ENCODE measurements at regions not wholly inside any gene's neighbourhood (a gene's known extent, or its start where the extent isn't known, plus 50 kb on each side); places are given as distances from the start of the nearest gene placed in this dataset.

- no peak for DNase-seq (ENCODE audit: low spot score)
These were observed 1186.5 kb upstream of the ADGRL3 start for GRCh38 chr4:60013464-60014184.

DNA sequence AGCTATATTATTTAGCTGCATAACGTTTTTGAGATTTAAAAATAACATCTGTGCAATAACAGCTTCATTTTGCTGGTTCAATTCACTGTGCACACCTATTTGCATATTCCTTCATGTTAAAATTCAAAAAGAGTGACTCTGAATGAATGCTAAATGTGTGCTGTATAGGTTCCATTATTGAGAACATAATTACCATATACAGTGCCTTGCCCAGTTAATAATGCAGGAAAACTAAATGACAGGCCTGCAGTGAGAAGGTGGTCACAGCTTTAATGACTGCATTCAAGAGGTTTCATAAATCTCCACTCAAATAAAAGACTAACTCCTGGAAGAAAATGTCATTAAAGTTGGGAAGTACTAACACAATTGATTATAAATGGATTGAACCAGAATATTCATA, 1183.2 kb upstream of the ADGRL3 start:
- no peak for DNase-seq (ENCODE audit: low spot score)

DNA sequence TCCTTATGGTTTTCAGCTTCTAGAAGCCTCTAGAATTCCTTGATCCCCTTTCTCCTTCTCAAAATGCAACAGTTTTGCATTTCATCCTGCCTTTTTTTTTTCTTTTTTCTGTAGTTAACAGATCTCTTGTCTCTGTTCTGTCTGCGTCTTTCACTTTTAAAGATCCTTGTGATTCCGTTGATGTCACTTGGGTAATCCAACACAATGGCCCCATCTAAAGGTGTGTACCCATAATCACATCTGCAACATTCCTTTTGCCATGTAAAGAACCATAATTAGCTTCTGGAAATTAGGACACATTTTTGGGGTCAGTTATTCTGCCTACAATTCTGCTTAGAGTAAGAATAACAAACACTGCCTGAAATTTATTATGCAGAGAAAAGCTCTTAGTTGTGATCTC, 1180.9 kb upstream of the ADGRL3 start:
- no peak for DNase-seq (ENCODE audit: low spot score)

DNA sequence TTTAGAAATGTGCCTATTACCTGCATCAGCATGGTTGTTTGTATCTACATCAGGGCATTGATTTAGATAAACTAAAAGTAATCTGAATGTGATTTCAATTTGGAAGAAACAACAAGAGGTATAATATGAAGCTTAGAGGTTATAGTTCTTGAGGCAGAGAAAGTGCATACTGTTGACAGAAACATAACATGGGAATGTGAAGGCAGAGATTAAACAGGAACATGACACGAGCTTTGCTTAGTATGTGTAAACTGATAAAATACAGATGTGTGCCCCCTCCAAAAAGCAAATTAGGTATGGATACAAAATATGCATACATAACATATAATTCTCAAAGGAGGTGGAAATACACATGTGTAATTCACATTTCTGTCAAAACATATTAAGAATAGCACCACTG, 1180.2 kb upstream of the ADGRL3 start:
- no peak for DNase-seq (ENCODE audit: low spot score)

- no peak for DNase-seq (ENCODE audit: low spot score)
These were observed 1179.7 kb upstream of the ADGRL3 start for GRCh38 chr4:60020389-60020788.

DNA sequence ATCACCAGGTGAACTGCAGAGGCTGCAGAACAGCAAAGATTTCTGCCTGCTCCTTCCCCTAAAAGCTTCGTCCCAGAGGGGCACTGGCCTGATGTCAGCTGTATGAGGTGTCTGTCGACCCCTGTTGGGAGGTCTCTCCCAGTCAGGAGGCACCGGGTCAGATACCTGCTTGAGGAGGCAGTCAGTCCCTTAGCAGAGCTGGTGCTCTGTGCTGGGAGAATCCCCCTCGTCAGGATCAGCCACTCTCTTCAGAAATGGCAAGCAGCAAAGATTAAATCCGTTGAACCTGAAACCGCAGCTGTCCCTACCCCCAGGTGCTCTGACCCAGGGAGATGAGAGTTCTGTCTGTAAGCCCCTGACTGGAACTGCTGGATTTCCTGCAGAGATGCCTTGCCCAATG, 1166.3 kb upstream of the ADGRL3 start:
- DNase-seq (ENCODE audit: low spot score) = no peak

- no peak for DNase-seq (ENCODE audit: low spot score)
These were observed 1165.8 kb upstream of the ADGRL3 start for GRCh38 chr4:60034361-60034760.

DNA sequence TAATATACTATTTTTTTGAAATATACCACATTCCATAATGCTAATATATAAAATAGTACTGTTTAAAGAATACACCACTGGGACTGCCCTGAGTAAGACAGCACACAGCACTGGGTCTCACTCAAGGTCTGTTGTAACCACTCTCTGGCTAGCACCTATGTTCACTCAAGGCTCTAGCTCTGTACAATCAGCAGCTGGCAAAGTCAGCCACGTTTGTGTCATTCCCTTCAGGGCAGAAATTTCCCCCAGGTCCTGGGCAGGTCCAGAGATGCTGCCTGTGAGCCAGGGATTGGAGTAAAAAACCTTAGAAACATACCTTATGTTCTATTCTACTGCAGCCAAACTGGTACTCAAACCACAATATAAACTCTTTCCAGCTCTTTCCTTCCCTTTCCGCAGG, 1160.2 kb upstream of the ADGRL3 start:
- no peak for DNase-seq (ENCODE audit: low spot score)

DNA sequence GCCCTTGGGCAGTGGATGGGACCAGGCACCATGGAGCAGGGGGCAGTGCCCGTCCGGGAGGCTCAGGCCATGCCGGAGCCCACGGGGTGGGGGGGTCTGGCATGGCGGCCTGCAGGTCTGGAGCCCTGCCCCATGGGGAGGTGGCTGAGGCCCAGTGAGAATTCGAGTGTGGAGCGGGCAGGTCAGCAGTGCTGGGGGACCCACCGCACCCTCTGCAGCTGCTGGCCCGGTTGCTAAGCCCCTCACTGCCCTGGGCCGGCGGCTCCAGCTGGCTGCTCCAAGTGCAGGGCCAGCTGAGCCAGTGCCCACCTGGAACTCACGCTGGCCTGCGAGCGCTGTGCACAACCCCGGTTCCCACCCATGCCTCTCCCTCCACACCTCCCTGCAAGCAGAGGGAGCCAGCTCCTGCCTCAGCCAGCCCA, 1157.9 kb upstream of the ADGRL3 start:
- DNase-seq (ENCODE audit: low spot score) = no peak

GRCh38 chr4:60042941-60043340, 1157.2 kb upstream of the ADGRL3 start:
- no peak for DNase-seq (ENCODE audit: low spot score)

GRCh38 chr4:60078984-60079383, 1121.1 kb upstream of the ADGRL3 start:
- no peak for DNase-seq (ENCODE audit: low spot score)

DNA sequence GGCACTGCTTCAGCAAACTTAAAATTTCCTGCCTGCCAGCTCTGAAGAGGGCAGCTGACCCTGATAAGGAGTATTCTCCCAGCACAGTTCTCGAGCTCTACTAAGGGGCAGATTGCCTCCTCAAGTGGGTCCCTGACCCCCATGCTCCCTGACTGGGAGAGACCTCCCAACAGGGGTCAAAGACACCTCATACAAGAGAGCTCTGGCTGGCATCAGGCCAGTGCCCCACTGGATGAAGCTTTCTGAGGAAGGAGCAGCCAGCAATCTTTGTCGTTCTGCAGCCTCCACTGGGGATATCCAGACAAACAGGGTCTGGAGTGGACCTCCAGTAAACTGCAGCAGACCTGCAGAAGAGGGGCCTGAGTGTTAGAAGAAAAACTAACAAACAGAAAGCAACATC, 1118.3 kb upstream of the ADGRL3 start:
- DNase-seq (ENCODE audit: low spot score) = no peak

GRCh38 chr4:60088807-60089486, 1111.2 kb upstream of the ADGRL3 start:
- no peak for DNase-seq (ENCODE audit: low spot score)

DNA sequence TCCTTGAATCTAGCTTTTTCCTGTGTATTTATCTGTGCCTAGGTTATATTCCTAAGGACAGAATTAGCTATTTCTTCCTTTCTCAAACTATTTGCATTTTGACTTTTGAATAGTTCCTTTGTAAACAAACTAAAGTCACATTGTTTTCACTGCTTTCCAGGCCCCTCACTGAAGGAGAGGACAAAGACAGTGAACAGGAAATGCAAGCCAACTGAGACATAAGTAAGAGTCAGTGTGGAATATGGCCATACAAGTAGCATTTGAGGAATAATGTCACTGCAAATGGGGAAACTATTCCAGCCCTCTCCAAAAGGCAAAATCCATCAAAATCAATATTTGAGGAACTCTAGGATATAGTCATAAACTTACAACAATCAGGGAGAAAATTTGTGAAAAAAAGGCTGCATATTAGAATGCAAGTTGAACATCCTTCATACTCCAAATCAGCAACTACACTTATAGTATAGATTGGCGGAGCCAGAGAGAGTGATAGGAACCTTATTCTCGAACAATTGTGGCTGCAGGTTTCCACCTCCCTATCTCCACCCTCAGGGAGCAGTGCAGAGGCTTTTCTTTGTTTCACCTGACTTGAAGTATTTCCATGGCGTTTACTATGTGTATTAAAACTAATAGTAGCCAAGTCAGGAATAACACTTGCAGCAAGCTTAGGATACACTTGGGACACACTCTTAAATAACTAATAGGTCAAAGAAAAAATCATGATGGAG, 1110.4 kb upstream of the ADGRL3 start:
- no peak for DNase-seq (ENCODE audit: low spot score)

DNA sequence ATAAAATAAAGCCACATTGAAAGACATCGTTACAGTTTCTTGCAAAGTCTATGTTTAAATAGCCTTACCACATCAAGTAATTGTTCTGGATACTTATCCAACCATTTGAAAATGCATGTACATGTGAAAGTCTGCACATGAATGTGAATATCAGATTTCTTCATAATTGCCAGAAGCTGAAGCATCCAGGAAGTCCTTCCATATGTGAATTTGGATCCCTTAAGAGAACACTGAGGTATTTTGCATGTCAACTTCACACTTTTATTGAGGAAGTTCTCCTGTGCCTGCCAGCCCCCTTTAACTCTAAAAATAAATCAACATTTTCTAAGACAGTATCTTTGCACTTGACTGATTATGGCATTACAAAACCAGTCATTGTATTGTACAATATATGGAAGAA, 1103.5 kb upstream of the ADGRL3 start:
- no peak for DNase-seq (ENCODE audit: low spot score)

- no peak for DNase-seq (ENCODE audit: low spot score)
These were observed 1083.5 kb upstream of the ADGRL3 start for GRCh38 chr4:60116592-60116991.

- DNase-seq (ENCODE audit: low spot score) = no peak
These were observed 1082.3 kb upstream of the ADGRL3 start for GRCh38 chr4:60117726-60118323.

GRCh38 chr4:60122820-60123219, 1077.3 kb upstream of the ADGRL3 start:
- no peak for DNase-seq (ENCODE audit: low spot score)

GRCh38 chr4:60128888-60129287, 1071.2 kb upstream of the ADGRL3 start:
- DNase-seq (ENCODE audit: low spot score) = no peak

DNA sequence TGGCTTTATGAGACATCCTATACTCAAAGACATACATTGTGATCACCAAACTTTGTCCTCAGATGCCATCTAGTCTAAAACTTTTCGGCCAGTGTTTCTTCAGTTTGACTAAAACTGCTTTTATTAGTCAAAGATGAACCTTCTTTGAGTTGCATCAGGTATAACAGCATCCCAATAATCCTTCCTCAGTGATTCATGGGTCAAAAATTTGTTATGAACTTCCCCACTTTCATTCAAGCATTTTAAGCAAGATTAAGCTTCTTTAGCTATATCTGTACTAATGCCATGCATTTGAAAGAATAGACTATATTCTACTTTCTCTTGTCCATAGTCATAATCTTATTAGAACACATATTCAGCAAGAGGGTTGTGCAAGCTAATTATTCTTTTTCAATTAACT, 1070.4 kb upstream of the ADGRL3 start:
- no peak for DNase-seq (ENCODE audit: low spot score)

DNA sequence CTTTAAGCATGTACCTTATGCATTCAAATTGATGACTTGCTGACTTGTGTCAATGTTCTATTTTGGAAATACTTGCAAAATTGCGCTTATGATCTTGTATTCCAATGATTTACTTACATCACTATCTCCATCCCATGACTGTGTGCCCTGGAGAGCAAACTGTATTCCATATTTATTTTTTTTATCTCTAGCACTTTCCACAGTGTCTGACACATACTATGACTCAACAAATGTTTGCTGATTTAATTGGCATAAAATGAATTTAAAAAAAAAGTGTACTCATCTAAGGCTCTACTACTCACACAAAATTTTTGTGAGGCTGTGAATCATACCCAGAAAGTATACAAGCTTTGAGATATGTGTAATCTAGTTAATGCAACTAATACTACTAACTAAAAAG, 1066.8 kb upstream of the ADGRL3 start:
- no peak for DNase-seq (ENCODE audit: low spot score)

- DNase-seq (ENCODE audit: low spot score) = no peak
These were observed 1066.0 kb upstream of the ADGRL3 start for GRCh38 chr4:60134099-60134498.

DNA sequence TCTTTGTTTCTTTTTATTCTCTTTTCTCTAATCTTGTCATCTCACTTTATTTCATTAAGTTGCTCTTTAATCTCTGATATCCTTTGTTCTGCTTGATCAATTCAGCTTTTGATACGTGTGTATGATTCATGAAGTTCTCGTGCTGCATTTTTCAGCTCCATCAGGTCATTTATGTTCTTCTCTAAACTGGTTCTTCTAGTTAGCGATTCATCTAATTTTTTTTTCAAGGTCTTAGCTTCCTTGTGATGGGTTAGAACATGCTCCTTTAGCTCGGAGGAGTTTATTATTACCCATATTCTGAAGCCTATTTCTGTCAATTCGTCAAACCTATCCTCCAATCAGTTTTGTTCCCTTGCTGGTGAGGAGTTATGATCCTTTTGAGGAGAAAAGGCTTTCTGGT, 1045.0 kb upstream of the ADGRL3 start:
- no peak for DNase-seq (ENCODE audit: low spot score)

Data from D341Med (cell line).